ENCODE measurements at regions not wholly inside any gene's neighbourhood (a gene's known extent, or its start where the extent isn't known, plus 50 kb on each side); places are given as distances from the start of the nearest gene placed in this dataset.
"Not testable (repeated sequence)": the region's sequence is repeated elsewhere in the genome, so short reads cannot be mapped to it uniquely, and the experiment has no call there.

GRCh38 chr3:78221796-78222195 lies 1181.9 kb downstream of the ROBO2 start:
- no peak for DNase-seq (ENCODE audit: extremely low read depth, low read depth)

- no peak for DNase-seq (ENCODE audit: extremely low read depth, low read depth)
Measured at GRCh38 chr3:78235841-78236240, 1195.9 kb downstream of the ROBO2 start.

GRCh38 chr3:78238811-78239210 lies 1198.9 kb downstream of the ROBO2 start:
- DNase-seq (ENCODE audit: extremely low read depth, low read depth): no peak

- no peak for DNase-seq (ENCODE audit: extremely low read depth, low read depth)
Measured at GRCh38 chr3:78242724-78243123, 1202.8 kb downstream of the ROBO2 start.

GRCh38 chr3:78244136-78244535 lies 1204.2 kb downstream of the ROBO2 start:
- no peak for DNase-seq (ENCODE audit: extremely low read depth, low read depth)

- no peak for DNase-seq (ENCODE audit: extremely low read depth, low read depth)
Measured at GRCh38 chr3:78249294-78249693, 1209.4 kb downstream of the ROBO2 start.

GRCh38 chr3:78253860-78254259 lies 1214.0 kb downstream of the ROBO2 start:
- DNase-seq (ENCODE audit: extremely low read depth, low read depth): no peak

GRCh38 chr3:78255403-78255802 lies 1215.5 kb downstream of the ROBO2 start:
- DNase-seq (ENCODE audit: extremely low read depth, low read depth): no peak

GRCh38 chr3:78256123-78256522 lies 1216.2 kb downstream of the ROBO2 start:
- DNase-seq (ENCODE audit: extremely low read depth, low read depth): no peak

GRCh38 chr3:78257951-78258530 lies 1218.1 kb downstream of the ROBO2 start:
- no peak for DNase-seq (ENCODE audit: extremely low read depth, low read depth)

- no peak for DNase-seq (ENCODE audit: extremely low read depth, low read depth)
Measured at GRCh38 chr3:78258798-78259197, 1218.9 kb downstream of the ROBO2 start.

GRCh38 chr3:78260388-78260787 lies 1220.5 kb downstream of the ROBO2 start:
- DNase-seq (ENCODE audit: extremely low read depth, low read depth): no peak

GRCh38 chr3:78266550-78266949 lies 1226.7 kb downstream of the ROBO2 start:
- not testable (repeated sequence) for DNase-seq (ENCODE audit: extremely low read depth, low read depth)

- no peak for DNase-seq (ENCODE audit: extremely low read depth, low read depth)
Measured at GRCh38 chr3:78267235-78267634, 1227.3 kb downstream of the ROBO2 start.

GRCh38 chr3:78268087-78268486 lies 1228.2 kb downstream of the ROBO2 start:
- DNase-seq (ENCODE audit: extremely low read depth, low read depth): no peak

GRCh38 chr3:78268716-78269668 lies 1229.1 kb downstream of the ROBO2 start:
- no peak for DNase-seq (ENCODE audit: extremely low read depth, low read depth)

- no peak for DNase-seq (ENCODE audit: extremely low read depth, low read depth)
Measured at GRCh38 chr3:78273326-78273725, 1233.4 kb downstream of the ROBO2 start.

- DNase-seq (ENCODE audit: extremely low read depth, low read depth): no peak
Measured at GRCh38 chr3:78274475-78275065, 1234.7 kb downstream of the ROBO2 start.

- DNase-seq (ENCODE audit: extremely low read depth, low read depth): no peak
Measured at GRCh38 chr3:78275420-78275852, 1235.5 kb downstream of the ROBO2 start.

GRCh38 chr3:78277220-78277619 lies 1237.3 kb downstream of the ROBO2 start:
- DNase-seq (ENCODE audit: extremely low read depth, low read depth): no peak

GRCh38 chr3:78277801-78278200 lies 1237.9 kb downstream of the ROBO2 start:
- no peak for DNase-seq (ENCODE audit: extremely low read depth, low read depth)

- DNase-seq (ENCODE audit: extremely low read depth, low read depth): no peak
Measured at GRCh38 chr3:78279091-78279490, 1239.2 kb downstream of the ROBO2 start.

Measured in NCI-H460 (cell line).